Neuronal stem cell (in vitro differentiated cells): ENCODE measurements at regions not wholly inside any gene's neighbourhood (a gene's known extent, or its start where the extent isn't known, plus 50 kb on each side); places are given as distances from the start of the nearest gene placed in this dataset.

Experiments
- DNase-seq: peaks from one replicate; pipeline ENCODE4 v3.0.0-alpha.2; 2013; ENCODE audit warnings: low spot score
- H2AFZ ChIP-seq: one replicate; pipeline ENCODE4 v1.6.1; 2013; ENCODE audit warnings: mild to moderate bottlenecking, low read length, inconsistent platforms
- H2AK5ac ChIP-seq: 2 replicates; pipeline ENCODE4 v1.6.1; 2013; ENCODE audit warnings: low read depth, mild to moderate bottlenecking, inconsistent platforms, low read length, moderate library complexity, mixed read lengths
- H2BK120ac ChIP-seq: 2 replicates; pipeline ENCODE4 v1.6.1; 2013; ENCODE audit warnings: low read depth, mild to moderate bottlenecking, inconsistent platforms, low read length, moderate library complexity, mixed read lengths
- H2BK12ac ChIP-seq: one replicate; pipeline ENCODE4 v1.6.1; 2013; ENCODE audit warnings: low read length, inconsistent platforms
- H2BK15ac ChIP-seq: 2 replicates; pipeline ENCODE4 v1.6.1; 2013; ENCODE audit warnings: mild to moderate bottlenecking, low read length, inconsistent platforms, mixed read lengths
- H2BK5ac ChIP-seq: one replicate; pipeline ENCODE4 v1.6.1; 2013; ENCODE audit warnings: inconsistent platforms, mild to moderate bottlenecking, low read length, moderate library complexity
- H3K14ac ChIP-seq: one replicate; pipeline ENCODE4 v1.6.1; 2013; ENCODE audit warnings: low read length, inconsistent platforms
- H3K18ac ChIP-seq: 2 replicates; pipeline ENCODE4 v1.6.1; 2013; ENCODE audit warnings: low read length, inconsistent platforms
- H3K23ac ChIP-seq: 2 replicates; pipeline ENCODE4 v1.6.1; 2013; ENCODE audit warnings: low read depth, mild to moderate bottlenecking, mixed read lengths, low read length, inconsistent platforms; ENCODE audit not compliant: poor library complexity
- H3K27ac ChIP-seq: replicated peaks from 3 replicates; pipeline ENCODE4 v1.5.1; 2013; ENCODE audit warnings: low read length, inconsistent platforms
- H3K27me3 ChIP-seq, 3 experiments: 2 replicates each; pipeline ENCODE4 v1.6.1; 2013; ENCODE audit warnings: low read length in 3 of 3, mild to moderate bottlenecking in 2 of 3, inconsistent platforms in 1 of 3, low read depth in 1 of 3, mixed read lengths in 1 of 3, moderate library complexity in 1 of 3; ENCODE audit not compliant: control insufficient read depth in 3 of 3, insufficient read depth in 3 of 3
- H3K36me3 ChIP-seq, 2 donors: replicated peaks in 1 of 2; 2 replicates each; pipeline ENCODE4 v1.6.1; 2013; ENCODE audit warnings: low read length in 2 of 2; ENCODE audit not compliant: control insufficient read depth in 2 of 2, insufficient read depth in 2 of 2
- H3K4ac ChIP-seq: 2 replicates; pipeline ENCODE4 v1.6.1; 2013; ENCODE audit warnings: inconsistent platforms, mild to moderate bottlenecking, low read length, moderate library complexity
- H3K4me1 ChIP-seq, 2 donors: 1 replicate in 1 of 2; 2 replicates in 1 of 2; pipeline ENCODE4 v1.6.1; 2013; ENCODE audit warnings: low read length in 2 of 2, low read depth in 1 of 2; ENCODE audit not compliant: control insufficient read depth in 2 of 2, insufficient read depth in 1 of 2
- H3K4me2 ChIP-seq: one replicate; pipeline ENCODE4 v1.6.1; 2013; ENCODE audit warnings: mild to moderate bottlenecking, low read length, inconsistent platforms; ENCODE audit not compliant: insufficient read depth, poor library complexity, severe bottlenecking
- H3K4me3 ChIP-seq, 2 donors: 2 replicates each; pipeline ENCODE4 v1.5.1; 2013; ENCODE audit warnings: low read length in 2 of 2, mild to moderate bottlenecking in 2 of 2, inconsistent platforms in 1 of 2, moderate library complexity in 1 of 2
- H3K79me1 ChIP-seq: one replicate; pipeline ENCODE4 v1.6.1; 2013; ENCODE audit warnings: low read depth, mild to moderate bottlenecking, inconsistent platforms, low read length, moderate library complexity
- H3K9ac ChIP-seq: one replicate; pipeline ENCODE4 v1.6.1; 2013; ENCODE audit warnings: mild to moderate bottlenecking, low read depth, low read length, inconsistent platforms; ENCODE audit not compliant: poor library complexity
- H3K9me3 ChIP-seq, 2 donors: replicated peaks in 1 of 2; 2 replicates each; pipeline versions ENCODE3 to v1.6.1; 2013; ENCODE audit warnings: low read length in 2 of 2, mild to moderate bottlenecking in 2 of 2, inconsistent platforms in 1 of 2, low read depth in 1 of 2, mixed read lengths in 1 of 2, moderate library complexity in 1 of 2; ENCODE audit not compliant: control insufficient read depth in 2 of 2, insufficient read depth in 1 of 2
- H4K8ac ChIP-seq: one replicate; pipeline ENCODE4 v1.6.1; 2013; ENCODE audit warnings: low read depth, mild to moderate bottlenecking, inconsistent platforms, low read length, moderate library complexity
- H4K91ac ChIP-seq: one replicate; pipeline ENCODE4 v1.6.1; 2013; ENCODE audit warnings: low read length, low read depth, mild to moderate bottlenecking, inconsistent platforms; ENCODE audit not compliant: poor library complexity
- WGBS, 2 donors: extraction: QIAGEN DNeasy Blood & Tissue Kit; methylation state at CpG; one replicate each; pipeline ENCODE4 v1.1.7; 2013; ENCODE audit warnings: missing lambda C conversion rate in 2 of 2, mixed read lengths in 1 of 2; ENCODE audit not compliant: insufficient read length in 2 of 2, insufficient replicate concordance in 1 of 2; ENCODE audit errors: extremely low coverage in 2 of 2; 5-methylcytosine and 5-hydroxymethylcytosine counted together

DNA sequence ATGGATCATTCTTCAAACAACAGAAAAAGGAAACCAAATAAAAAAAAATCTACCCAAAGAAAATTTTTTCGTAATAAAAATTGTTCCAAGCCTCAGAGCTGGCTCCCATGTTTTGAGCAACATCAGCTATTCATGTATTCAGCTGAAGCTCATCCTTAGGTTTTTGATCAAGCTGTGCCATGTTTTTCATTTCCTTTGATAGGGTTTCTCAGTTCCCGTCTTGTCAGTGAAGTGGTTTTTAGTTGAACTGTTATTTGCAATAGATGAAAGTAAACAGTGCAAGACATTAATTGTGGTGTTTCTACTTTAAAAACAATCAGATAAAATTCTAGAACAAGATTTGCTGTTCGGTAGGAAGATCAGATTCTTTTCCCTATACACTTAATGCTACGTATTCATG, 55.4 kb upstream of the SPTSSB start:
- Histone ChIP-seq H3K14ac (no peak overlapping the region), H2AFZ (no peak overlapping the region), H3K18ac (no peak overlapping the region), H4K8ac (no peak overlapping the region), H2BK120ac (no peak overlapping the region), H3K4ac (no peak overlapping the region), H3K27me3 (no peaks in the 10 kb centered on the region), H3K27ac (no peak overlapping the region), H2BK15ac (no peak overlapping the region), H2BK5ac (no peak overlapping the region), H3K9ac (no peak overlapping the region), H3K4me1 (peaks cover 4 to 10% of the 10 kb centered on the region in 2 donors), H4K91ac (no peak overlapping the region), H3K36me3 (no peaks in the 10 kb centered on the region), H2BK12ac (no peak overlapping the region), H3K79me1 (no peaks in the 10 kb centered on the region), H3K9me3 (no peaks in the 10 kb centered on the region), H3K23ac (no peak overlapping the region), H3K4me2 (no peak overlapping the region), H2AK5ac (no peak overlapping the region), H3K4me3 (no peak overlapping the region)
- DNase-seq: no peak
- whole genome bisulfite sequencing, 2 donors: no CpG with 5 or more reads among the region's 4 CpGs

DNA sequence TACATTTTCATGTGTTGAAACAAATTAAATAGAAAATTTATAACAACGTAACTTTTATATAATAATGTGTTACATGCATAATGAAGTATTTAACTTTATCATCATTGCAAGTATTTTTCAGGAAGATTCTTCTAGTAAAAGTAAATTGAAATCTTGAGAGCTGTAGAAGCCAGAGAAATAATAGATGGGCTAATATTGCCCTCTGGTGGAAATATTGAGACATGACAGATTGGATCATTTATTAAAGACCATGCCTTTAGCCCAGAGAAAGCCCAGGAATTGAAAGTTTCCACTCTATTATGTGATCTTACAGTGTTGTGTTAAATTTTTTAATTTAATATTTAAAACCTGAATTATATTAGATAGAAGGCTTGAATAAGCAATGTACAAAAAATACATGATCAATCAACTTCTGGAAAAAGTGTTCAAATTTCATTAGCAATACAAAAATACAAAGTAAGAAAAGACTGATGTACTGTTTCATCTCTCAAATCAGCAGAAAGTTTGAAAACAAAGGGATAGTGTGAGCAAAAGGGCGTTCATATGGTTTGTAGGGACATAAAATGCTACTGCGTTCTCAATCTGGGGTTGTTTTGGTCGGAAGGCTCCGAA, 52.7 kb upstream of the SPTSSB start:
- H2AFZ ChIP-seq: peak overlapping the region; percentile 35
- WGBS, 2 donors: no CpG with 5 or more reads among the region's 5 CpGs

DNA sequence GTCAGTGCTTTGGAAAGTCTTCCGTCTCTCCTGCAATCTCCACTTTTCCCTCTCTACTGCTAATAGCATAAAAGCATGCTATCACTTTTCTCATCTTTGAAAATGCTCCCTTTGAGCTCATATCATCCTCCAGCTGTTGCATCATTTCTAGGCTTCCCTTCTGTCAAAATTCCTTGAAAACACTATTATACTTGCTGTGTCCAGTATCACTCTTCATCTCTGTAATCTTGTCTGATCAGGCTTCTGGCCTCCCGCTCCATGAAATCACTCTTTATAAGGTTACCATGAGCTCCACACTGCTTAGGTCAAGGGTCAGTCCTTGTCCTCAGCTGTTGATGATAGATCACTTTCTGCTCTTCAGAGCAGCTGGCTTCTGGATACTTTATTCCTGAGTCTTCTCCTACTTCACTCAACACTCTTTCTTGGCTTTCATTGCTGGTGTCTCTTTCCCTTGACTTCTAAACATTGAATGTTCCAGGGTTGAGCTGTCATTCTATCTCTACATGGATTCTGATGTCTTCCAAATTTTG, 50.9 kb upstream of the SPTSSB start:
- Histone ChIP-seq H2BK5ac (no peak overlapping the region), H3K27ac (no peak overlapping the region), H3K27me3 (no peaks in the 10 kb centered on the region), H2BK120ac (no peak overlapping the region), H3K14ac (no peak overlapping the region), H2AFZ (no peak overlapping the region), H3K4ac (no peak overlapping the region), H3K23ac (no peak overlapping the region), H3K4me2 (no peak overlapping the region), H3K4me1 (peaks cover 7 to 13% of the 10 kb centered on the region in 2 donors), H2BK15ac (no peak overlapping the region), H4K91ac (no peak overlapping the region), H2BK12ac (no peak overlapping the region), H3K9ac (no peak overlapping the region), H2AK5ac (no peak overlapping the region), H4K8ac (no peak overlapping the region), H3K79me1 (no peaks in the 10 kb centered on the region), H3K4me3 (no peak overlapping the region), H3K9me3 (peaks cover 0 to 3% of the 10 kb centered on the region in 2 donors), H3K18ac (no peak overlapping the region), H3K36me3 (no peaks in the 10 kb centered on the region)
- no peak for DNase-seq
- WGBS, 2 donors: no CpG with 5 or more reads among the region's 2 CpGs

More for the DNA sequence above, 52.7 kb upstream of the SPTSSB start:
- no peak overlapping the region for H3K4me2 ChIP-seq
- no peak overlapping the region for H3K27ac ChIP-seq
- H2BK120ac ChIP-seq: no peak overlapping the region
- no peak overlapping the region for H3K23ac ChIP-seq
- no peak overlapping the region for H3K18ac ChIP-seq
- H2BK15ac ChIP-seq: no peak overlapping the region
- H4K91ac ChIP-seq: no peak overlapping the region
- no peak overlapping the region for H3K4ac ChIP-seq
- no peak overlapping the region for H2AK5ac ChIP-seq
- H3K4me1 ChIP-seq: peaks cover 9 to 15% of the 10 kb centered on the region in 2 donors
- H3K14ac ChIP-seq: no peak overlapping the region
- no peaks in the 10 kb centered on the region for H3K9me3 ChIP-seq
- no peak overlapping the region for H2BK12ac ChIP-seq
- no peaks in the 10 kb centered on the region for H3K79me1 ChIP-seq
- H2BK5ac ChIP-seq: no peak overlapping the region
- H3K27me3 ChIP-seq: no peaks in the 10 kb centered on the region
- H3K4me3 ChIP-seq: no peak overlapping the region
- H4K8ac ChIP-seq: no peak overlapping the region
- no peak overlapping the region for H3K9ac ChIP-seq
- H3K36me3 ChIP-seq: no peaks in the 10 kb centered on the region
- DNase-seq: peak; percentile 49
